ENCODE measurements at regions not wholly inside any gene's neighbourhood (a gene's known extent, or its start where the extent isn't known, plus 50 kb on each side); places are given as distances from the start of the nearest gene placed in this dataset.

DNA sequence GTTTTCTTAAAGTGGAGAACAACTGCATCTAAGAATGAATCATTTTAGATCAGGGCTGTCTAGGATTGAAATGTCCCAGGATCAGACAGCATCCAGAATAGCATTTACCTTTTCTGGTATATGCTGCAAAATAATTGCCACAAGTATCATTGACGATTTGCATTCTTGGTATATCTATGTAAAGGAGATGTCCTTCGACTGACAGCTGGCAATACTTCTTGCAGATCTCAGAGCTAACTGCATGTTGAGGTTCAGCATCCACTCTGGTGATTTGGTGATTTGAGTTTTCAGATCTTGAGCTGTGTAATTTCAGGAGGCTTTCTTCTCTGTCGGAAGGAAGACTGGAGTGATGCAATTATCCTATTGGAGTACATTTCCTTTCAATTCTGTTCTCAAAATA lies 78.1 kb upstream of the CPHXL start:
- no peaks in the 10 kb centered on the region for H3K36me3 ChIP-seq
- DNase-seq (ENCODE audit: low spot score in 2 of 2), result no peak
- no peaks in the 10 kb centered on the region for H3K9me3 ChIP-seq
- H3K27me3 ChIP-seq, result no peaks in the 10 kb centered on the region
- no peak overlapping the region for H3K27ac ChIP-seq
- H3K4me1 ChIP-seq, result no peaks in the 10 kb centered on the region
- H3K4me3 ChIP-seq, result no peak overlapping the region
- WGBS, 2 donors, result 54 to 69% methylated on average over 3 of the region's 3 CpGs
- TF ChIP-seq EP300 (IDR thresholded peaks at IDR 0.05), result no peak

DNA sequence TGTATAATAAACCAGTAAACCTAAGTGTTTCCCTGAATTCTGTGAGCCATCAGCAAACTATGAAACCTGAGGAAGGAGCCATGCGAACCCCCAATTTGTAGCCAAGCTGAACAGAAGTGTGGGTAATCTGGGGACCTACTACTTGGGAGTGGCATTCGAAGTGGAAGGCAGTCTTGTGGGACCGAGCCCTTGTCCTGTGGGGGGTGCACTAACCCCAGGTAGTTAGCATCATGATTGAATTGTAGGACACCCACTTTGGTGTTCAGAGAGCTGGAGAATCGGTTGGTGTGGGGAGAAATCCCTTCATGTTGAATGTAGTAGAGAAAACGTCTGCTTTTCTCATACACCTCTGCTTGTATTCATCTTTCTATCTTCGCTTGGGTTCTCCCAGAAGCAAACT lies 79.7 kb upstream of the CPHXL start:
- Histone ChIP-seq H3K27ac (no peak overlapping the region), H3K4me1 (peaks cover 0 to 6% (median 0%) of the 10 kb centered on the region in 4 donors), H3K36me3 (no peaks in the 10 kb centered on the region), H3K4me3 (no peak overlapping the region), H3K9me3 (no peaks in the 10 kb centered on the region), H3K27me3 (no peaks in the 10 kb centered on the region)
- DNase-seq (ENCODE audit: low spot score in 2 of 2), result no peak
- TF ChIP-seq POLR2A (IDR thresholded peaks at IDR 0.05) (no peak), CTCF (IDR thresholded peaks at IDR 0.05) (no peak), EP300 (IDR thresholded peaks at IDR 0.05) (no peak)
- 78 to 81% methylated on average over 6 of the region's 6 CpGs for WGBS, 2 donors

- Histone ChIP-seq H3K36me3 (no peaks in the 10 kb centered on the region), H3K4me1 (peaks cover 0 to 6% (median 0%) of the 10 kb centered on the region in 4 donors), H3K4me3 (no peak overlapping the region), H3K9me3 (no peaks in the 10 kb centered on the region), H3K27ac (no peak overlapping the region), H3K27me3 (no peaks in the 10 kb centered on the region)
- no peak for DNase-seq (ENCODE audit: low spot score in 2 of 2)
- no peak for TF ChIP-seq CTCF (IDR thresholded peaks at IDR 0.05)
- TF ChIP-seq EP300 (IDR thresholded peaks at IDR 0.05), result no peak
- TF ChIP-seq POLR2A (IDR thresholded peaks at IDR 0.05), result no peak
- WGBS, 2 donors, result 83 to 90% methylated on average over 9 of the region's 9 CpGs
These were observed 80.2 kb upstream of the CPHXL start for GRCh38 chr16:75806487-75806886.

GRCh38 chr16:75810342-75810741 lies 84.1 kb upstream of the CPHXL start:
- TF ChIP-seq EP300 (IDR thresholded peaks at IDR 0.05), result no peak
- TF ChIP-seq CTCF (IDR thresholded peaks at IDR 0.05), result no peak
- no peak for TF ChIP-seq POLR2A (IDR thresholded peaks at IDR 0.05)
- peaks cover 0 to 6% (median 0%) of the 10 kb centered on the region in 4 donors for H3K4me1 ChIP-seq
- H3K9me3 ChIP-seq, result no peaks in the 10 kb centered on the region
- H3K27me3 ChIP-seq, result no peaks in the 10 kb centered on the region
- WGBS, 2 donors, result 30 to 35% methylated on average over 3 of the region's 3 CpGs
- no peaks in the 10 kb centered on the region for H3K36me3 ChIP-seq
- no peak overlapping the region for H3K27ac ChIP-seq
- no peak overlapping the region for H3K4me3 ChIP-seq
- no peak for DNase-seq (ENCODE audit: low spot score in 2 of 2)

GRCh38 chr16:75811020-75811634 lies 84.8 kb upstream of the CPHXL start:
- Histone ChIP-seq H3K27ac (no peak overlapping the region), H3K9me3 (no peaks in the 10 kb centered on the region), H3K27me3 (no peaks in the 10 kb centered on the region), H3K36me3 (no peaks in the 10 kb centered on the region), H3K4me3 (no peak overlapping the region), H3K4me1 (peaks cover 0 to 6% (median 0%) of the 10 kb centered on the region in 4 donors)
- 75 to 85% methylated on average over 9 of the region's 9 CpGs for WGBS, 2 donors
- DNase-seq (ENCODE audit: low spot score in 2 of 2), result no peak
- no peak for TF ChIP-seq CTCF (IDR thresholded peaks at IDR 0.05)
- TF ChIP-seq POLR2A (IDR thresholded peaks at IDR 0.05), result no peak
- no peak for TF ChIP-seq EP300 (IDR thresholded peaks at IDR 0.05)

GRCh38 chr16:75818491-75818890 lies 92.2 kb upstream of the CPHXL start:
- TF ChIP-seq POLR2A (IDR thresholded peaks at IDR 0.05), result no peak
- TF ChIP-seq EP300 (IDR thresholded peaks at IDR 0.05), result no peak
- no peak for TF ChIP-seq CTCF (IDR thresholded peaks at IDR 0.05)
- H3K4me1 ChIP-seq, result no peaks in the 10 kb centered on the region
- 61 to 71% methylated on average over 2 of the region's 2 CpGs for WGBS, 2 donors

More at GRCh38 chr16:75818491-75818890, 92.2 kb upstream of the CPHXL start:
- no peak overlapping the region for H3K27ac ChIP-seq
- no peak overlapping the region for H3K4me3 ChIP-seq
- DNase-seq (ENCODE audit: low spot score in 2 of 2), result no peak
- no peaks in the 10 kb centered on the region for H3K27me3 ChIP-seq
- no peaks in the 10 kb centered on the region for H3K36me3 ChIP-seq
- no peaks in the 10 kb centered on the region for H3K9me3 ChIP-seq
